ENCODE measurements at regions not wholly inside any gene's neighbourhood (a gene's known extent, or its start where the extent isn't known, plus 50 kb on each side); places are given as distances from the start of the nearest gene placed in this dataset.

DNA sequence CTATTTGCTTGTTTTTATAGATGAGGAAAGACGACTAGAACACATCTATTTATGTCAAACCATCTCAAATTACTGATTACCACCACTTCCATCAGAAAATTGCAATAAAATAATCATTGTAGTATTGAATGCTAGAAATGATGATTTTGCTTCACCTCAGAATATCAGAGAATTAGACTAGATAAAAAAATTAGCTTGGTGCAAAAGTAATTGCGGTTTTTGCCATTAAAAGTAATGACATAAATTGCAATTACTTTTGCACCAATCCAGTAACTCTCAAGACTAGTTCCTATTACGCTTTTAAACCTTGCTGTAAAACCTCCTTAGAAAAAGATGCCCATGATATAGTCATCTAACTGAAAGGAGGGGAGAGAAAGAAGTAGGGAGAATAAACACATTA, 556.7 kb upstream of the GRIN3A start:
- Histone ChIP-seq H2AFZ (ENCODE audit: low read depth) (no peak overlapping the region), H3K4me2 (no peak overlapping the region), H3K9me3 (no peaks in the 10 kb centered on the region), H4K20me1 (ENCODE audit: insufficient read depth) (no peaks in the 10 kb centered on the region), H3K27me3 (ENCODE audit: insufficient read depth) (no peaks in the 10 kb centered on the region), H3F3A (replicated peaks; ENCODE audit: insufficient read depth) (no peaks in the 10 kb centered on the region), H3K9ac (no peak overlapping the region), H3K79me2 (ENCODE audit: insufficient read depth) (no peaks in the 10 kb centered on the region), H3K4me1 (ENCODE audit: control insufficient read depth in 1 of 2, insufficient read depth in 2 of 2, low read depth in 1 of 2, low read length in 1 of 2) (no peaks in the 10 kb centered on the region), H3K9me2 (no peaks in the 10 kb centered on the region), H3K4me3 (ENCODE audit: low read depth in 2 of 2, low read length in 1 of 2) (no peak overlapping the region), H3K27ac (ENCODE audit: low read depth in 2 of 2, low read length in 1 of 2) (no peak overlapping the region), H3K36me3 (replicated peaks in 1 of 2; ENCODE audit: control insufficient read depth in 1 of 2, insufficient read depth in 2 of 2, low read length in 1 of 2) (no peaks in the 10 kb centered on the region)
- no peak for DNase-seq
- POLR2A ChIA-PET, result no interaction called here
- CTCF ChIA-PET, result no interaction called here
- 3% methylated on average over 3 of the region's 3 CpGs for WGBS (ENCODE audit: low lambda C conversion rate)
- TF ChIP-seq TAF1 (IDR thresholded peaks at IDR 0.05; ENCODE audit: borderline replicate concordance, low read depth, low read length) (no peak), RAD21 (IDR thresholded peaks at IDR 0.05; ENCODE audit: low read length) (no peak), EZH2phosphoT487 (IDR thresholded peaks at IDR 0.05; ENCODE audit: borderline replicate concordance, low read depth) (no peak)
- TF ChIP-seq, protein P1, sequence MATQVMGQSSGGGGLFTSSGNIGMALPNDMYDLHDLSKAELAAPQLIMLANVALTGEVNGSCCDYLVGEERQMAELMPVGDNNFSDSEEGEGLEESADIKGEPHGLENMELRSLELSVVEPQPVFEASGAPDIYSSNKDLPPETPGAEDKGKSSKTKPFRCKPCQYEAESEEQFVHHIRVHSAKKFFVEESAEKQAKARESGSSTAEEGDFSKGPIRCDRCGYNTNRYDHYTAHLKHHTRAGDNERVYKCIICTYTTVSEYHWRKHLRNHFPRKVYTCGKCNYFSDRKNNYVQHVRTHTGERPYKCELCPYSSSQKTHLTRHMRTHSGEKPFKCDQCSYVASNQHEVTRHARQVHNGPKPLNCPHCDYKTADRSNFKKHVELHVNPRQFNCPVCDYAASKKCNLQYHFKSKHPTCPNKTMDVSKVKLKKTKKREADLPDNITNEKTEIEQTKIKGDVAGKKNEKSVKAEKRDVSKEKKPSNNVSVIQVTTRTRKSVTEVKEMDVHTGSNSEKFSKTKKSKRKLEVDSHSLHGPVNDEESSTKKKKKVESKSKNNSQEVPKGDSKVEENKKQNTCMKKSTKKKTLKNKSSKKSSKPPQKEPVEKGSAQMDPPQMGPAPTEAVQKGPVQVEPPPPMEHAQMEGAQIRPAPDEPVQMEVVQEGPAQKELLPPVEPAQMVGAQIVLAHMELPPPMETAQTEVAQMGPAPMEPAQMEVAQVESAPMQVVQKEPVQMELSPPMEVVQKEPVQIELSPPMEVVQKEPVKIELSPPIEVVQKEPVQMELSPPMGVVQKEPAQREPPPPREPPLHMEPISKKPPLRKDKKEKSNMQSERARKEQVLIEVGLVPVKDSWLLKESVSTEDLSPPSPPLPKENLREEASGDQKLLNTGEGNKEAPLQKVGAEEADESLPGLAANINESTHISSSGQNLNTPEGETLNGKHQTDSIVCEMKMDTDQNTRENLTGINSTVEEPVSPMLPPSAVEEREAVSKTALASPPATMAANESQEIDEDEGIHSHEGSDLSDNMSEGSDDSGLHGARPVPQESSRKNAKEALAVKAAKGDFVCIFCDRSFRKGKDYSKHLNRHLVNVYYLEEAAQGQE (IDR thresholded peaks at IDR 0.05; ENCODE audit: low read depth, low read length), result no peak
- TF ChIP-seq, protein P2, sequence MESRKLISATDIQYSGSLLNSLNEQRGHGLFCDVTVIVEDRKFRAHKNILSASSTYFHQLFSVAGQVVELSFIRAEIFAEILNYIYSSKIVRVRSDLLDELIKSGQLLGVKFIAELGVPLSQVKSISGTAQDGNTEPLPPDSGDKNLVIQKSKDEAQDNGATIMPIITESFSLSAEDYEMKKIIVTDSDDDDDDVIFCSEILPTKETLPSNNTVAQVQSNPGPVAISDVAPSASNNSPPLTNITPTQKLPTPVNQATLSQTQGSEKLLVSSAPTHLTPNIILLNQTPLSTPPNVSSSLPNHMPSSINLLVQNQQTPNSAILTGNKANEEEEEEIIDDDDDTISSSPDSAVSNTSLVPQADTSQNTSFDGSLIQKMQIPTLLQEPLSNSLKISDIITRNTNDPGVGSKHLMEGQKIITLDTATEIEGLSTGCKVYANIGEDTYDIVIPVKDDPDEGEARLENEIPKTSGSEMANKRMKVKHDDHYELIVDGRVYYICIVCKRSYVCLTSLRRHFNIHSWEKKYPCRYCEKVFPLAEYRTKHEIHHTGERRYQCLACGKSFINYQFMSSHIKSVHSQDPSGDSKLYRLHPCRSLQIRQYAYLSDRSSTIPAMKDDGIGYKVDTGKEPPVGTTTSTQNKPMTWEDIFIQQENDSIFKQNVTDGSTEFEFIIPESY (IDR thresholded peaks at IDR 0.05; ENCODE audit: borderline replicate concordance, low read depth), result no peak

DNA sequence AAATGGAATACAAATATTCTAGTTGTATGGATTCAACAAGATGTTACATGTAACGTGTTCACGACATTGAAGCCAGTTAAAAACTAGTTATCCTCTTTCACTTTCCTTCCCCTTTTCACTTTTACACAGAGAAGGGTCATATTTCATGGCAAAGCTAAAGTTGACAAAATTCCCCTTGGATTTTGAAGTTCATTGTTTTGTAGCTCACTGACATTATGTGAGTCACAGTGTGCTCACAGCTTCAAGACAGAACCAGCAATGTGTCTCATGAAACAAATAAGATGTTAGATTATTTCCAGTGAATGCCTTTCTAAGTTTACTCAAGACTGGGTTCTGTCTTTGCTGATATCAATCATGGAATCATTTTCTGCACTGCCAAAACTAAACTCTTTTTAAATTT, 535.5 kb upstream of the GRIN3A start:
- no peak overlapping the region for H3K4me3 ChIP-seq (ENCODE audit: low read depth in 2 of 2, low read length in 1 of 2)
- POLR2A ChIA-PET, result no interaction called here
- H3K4me1 ChIP-seq (ENCODE audit: control insufficient read depth in 1 of 2, insufficient read depth in 2 of 2, low read depth in 1 of 2, low read length in 1 of 2), result no peaks in the 10 kb centered on the region
- H3K9me2 ChIP-seq, result no peaks in the 10 kb centered on the region
- no peaks in the 10 kb centered on the region for H3F3A ChIP-seq (replicated peaks; ENCODE audit: insufficient read depth)
- H4K20me1 ChIP-seq (ENCODE audit: insufficient read depth), result no peaks in the 10 kb centered on the region
- H3K27ac ChIP-seq (ENCODE audit: low read depth in 2 of 2, low read length in 1 of 2), result no peak overlapping the region
- no peaks in the 10 kb centered on the region for H3K27me3 ChIP-seq (ENCODE audit: insufficient read depth)
- no peaks in the 10 kb centered on the region for H3K79me2 ChIP-seq (ENCODE audit: insufficient read depth)
- no peaks in the 10 kb centered on the region for H3K9me3 ChIP-seq
- no peak overlapping the region for H3K9ac ChIP-seq
- H2AFZ ChIP-seq (ENCODE audit: low read depth), result no peak overlapping the region
- 1% methylated on average over 2 of the region's 2 CpGs for WGBS (ENCODE audit: low lambda C conversion rate)
- no peak overlapping the region for H3K4me2 ChIP-seq
- no peak for DNase-seq
- CTCF ChIA-PET, result no interaction called here
- no peaks in the 10 kb centered on the region for H3K36me3 ChIP-seq (replicated peaks in 1 of 2; ENCODE audit: control insufficient read depth in 1 of 2, insufficient read depth in 2 of 2, low read length in 1 of 2)
- TF ChIP-seq GABPA (IDR thresholded peaks at IDR 0.05; ENCODE audit: low read depth), result no peak
- TF ChIP-seq SMC3 (IDR thresholded peaks at IDR 0.05; ENCODE audit: low read depth, low read length), result no peak
- no peak for TF ChIP-seq FOXJ3 (CRISPR knock-in tag; IDR thresholded peaks at IDR 0.05)
- no peak for TF ChIP-seq TAF1 (IDR thresholded peaks at IDR 0.05; ENCODE audit: borderline replicate concordance, low read depth, low read length)
- TF ChIP-seq, protein P2 (IDR thresholded peaks at IDR 0.05; ENCODE audit: borderline replicate concordance, low read depth), result no peak
- TF ChIP-seq CHD2 (IDR thresholded peaks at IDR 0.05; ENCODE audit: low read length, partially characterized antibody), result no peak
- TF ChIP-seq, protein P3, sequence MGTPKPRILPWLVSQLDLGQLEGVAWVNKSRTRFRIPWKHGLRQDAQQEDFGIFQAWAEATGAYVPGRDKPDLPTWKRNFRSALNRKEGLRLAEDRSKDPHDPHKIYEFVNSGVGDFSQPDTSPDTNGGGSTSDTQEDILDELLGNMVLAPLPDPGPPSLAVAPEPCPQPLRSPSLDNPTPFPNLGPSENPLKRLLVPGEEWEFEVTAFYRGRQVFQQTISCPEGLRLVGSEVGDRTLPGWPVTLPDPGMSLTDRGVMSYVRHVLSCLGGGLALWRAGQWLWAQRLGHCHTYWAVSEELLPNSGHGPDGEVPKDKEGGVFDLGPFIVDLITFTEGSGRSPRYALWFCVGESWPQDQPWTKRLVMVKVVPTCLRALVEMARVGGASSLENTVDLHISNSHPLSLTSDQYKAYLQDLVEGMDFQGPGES (IDR thresholded peaks at IDR 0.05; ENCODE audit: low read depth, low read length), result no peak
- no peak for TF ChIP-seq RFX5 (IDR thresholded peaks at IDR 0.05; ENCODE audit: low read length)
- no peak for TF ChIP-seq GATA2 (CRISPR knock-in tag; IDR thresholded peaks at IDR 0.05)
- TF ChIP-seq JUND (IDR thresholded peaks at IDR 0.05), result no peak
- TF ChIP-seq SIN3A (IDR thresholded peaks at IDR 0.05; ENCODE audit: borderline replicate concordance, low read depth, low read length), result no peak
- TF ChIP-seq NRF1 (IDR thresholded peaks at IDR 0.05; ENCODE audit: low read depth, low read length), result no peak
- no peak for TF ChIP-seq USF1 (IDR thresholded peaks at IDR 0.05; ENCODE audit: borderline replicate concordance, low read depth)
- no peak for TF ChIP-seq RAD21 (IDR thresholded peaks at IDR 0.05; ENCODE audit: low read length)
